HG02759 (cell line): ENCODE measurements at regions not wholly inside any gene's neighbourhood (a gene's known extent, or its start where the extent isn't known, plus 50 kb on each side); places are given as distances from the start of the nearest gene placed in this dataset.
"Not testable (repeated sequence)": the region's sequence is repeated elsewhere in the genome, so short reads cannot be mapped to it uniquely, and the experiment has no call there.

ENCODE experiments used
- ATAC-seq: cut with Tn5 transposase; IDR thresholded peaks from one replicate; pipeline ENCODE4 v1.9.1; 2021; ENCODE audit warnings: mild to moderate bottlenecking, moderate library complexity; ENCODE audit not compliant: unreplicated experiment

DNA sequence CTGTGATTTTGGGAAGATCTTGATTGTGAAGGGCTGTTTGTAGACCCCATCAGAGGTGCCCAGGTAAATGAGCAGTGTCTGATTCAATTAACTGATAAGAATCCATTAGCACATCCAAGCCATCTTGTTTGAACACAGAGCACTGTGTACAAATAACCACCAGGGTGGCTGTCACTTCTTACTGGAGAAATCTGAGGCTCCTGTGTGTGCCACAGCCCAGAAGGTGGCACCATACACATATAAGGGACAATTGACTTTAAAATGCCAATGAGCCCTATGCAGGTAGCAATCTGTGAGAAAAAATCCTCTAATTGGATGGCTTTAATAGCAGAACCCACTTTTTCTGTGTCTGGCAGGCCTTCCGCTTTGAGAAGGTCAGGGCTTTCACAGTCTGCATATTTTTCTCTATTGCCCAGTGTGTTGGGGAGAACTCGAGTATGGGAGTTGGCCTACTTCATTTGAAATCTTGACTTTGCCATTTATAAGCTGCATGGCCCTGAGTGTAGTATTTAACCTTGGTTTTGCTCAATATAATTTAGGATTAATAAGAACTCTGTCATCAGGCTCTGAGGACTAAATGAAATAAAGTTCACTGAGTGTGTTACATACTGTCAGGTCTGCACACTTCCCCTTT, 517.4 kb downstream of the CCSER2 start:
- ATAC-seq: no peak

DNA sequence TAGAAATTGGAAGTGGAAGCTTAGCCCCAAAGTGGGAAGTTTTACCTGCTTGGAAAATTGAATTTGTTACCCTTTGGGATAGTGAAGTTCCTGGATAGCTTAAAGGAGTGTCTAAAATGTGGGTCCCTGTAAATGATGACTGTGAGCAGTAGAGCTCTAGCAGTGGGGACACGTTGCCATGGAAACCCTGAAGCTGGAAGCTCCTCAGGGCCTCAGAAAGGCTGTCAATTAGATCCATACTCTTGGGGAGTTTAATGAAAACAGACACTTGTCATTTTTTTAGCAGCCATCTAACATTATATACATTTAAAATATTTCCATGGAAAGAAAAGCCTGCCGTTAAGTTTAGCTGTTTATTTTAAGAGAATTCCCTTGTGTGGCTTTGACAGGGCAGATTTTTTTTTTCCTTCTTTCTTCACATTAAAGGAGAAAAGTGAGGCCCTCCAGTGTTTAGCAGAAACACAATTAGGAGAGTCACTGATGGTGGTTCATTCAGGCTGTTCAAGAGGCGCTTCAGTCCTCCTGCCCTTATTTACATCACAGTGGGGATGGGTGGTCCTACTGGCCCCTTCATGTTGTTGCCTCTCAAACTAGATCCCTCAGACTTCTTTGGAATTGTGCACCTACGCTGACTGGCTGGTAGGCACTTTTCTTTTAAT, 518.4 kb downstream of the CCSER2 start:
- no peak for ATAC-seq

DNA sequence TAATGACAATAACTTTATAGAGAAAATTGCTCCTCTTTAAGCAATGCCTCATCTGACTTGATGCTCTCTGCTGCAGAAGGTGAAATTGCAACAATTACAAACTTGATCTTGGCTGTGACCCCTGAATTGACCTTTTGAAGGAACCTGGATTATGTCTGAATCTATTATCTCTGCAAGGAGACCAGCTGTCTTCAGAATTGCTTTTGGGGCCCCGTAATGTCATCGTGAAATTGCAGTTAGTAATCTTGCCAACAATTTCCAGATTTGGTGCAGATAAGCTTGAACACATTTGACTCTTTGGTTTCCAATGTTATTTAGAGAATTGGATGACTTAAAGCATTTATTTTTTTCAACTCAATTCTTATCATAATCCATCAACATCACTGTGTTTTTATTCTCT, 520.6 kb downstream of the CCSER2 start:
- ATAC-seq: no peak

DNA sequence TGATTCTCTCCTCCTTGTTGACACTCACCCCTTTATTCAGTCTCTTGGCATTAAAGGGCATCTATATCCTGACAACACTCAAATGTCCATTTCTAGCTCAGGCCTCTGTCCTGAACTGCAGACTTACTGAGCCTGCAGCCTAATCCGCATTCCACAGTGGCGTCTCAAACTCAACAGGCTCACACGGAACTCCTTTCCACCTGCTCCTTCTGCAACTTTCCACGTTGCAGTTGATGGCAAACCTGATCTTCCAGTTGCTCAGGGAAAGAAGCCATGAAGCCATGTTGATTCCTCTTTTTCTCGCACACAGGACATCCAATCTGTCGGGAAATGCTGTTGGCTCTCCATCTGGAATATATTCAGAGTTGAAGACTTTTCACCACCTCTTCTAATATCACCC, 522.4 kb downstream of the CCSER2 start:
- no peak for ATAC-seq

DNA sequence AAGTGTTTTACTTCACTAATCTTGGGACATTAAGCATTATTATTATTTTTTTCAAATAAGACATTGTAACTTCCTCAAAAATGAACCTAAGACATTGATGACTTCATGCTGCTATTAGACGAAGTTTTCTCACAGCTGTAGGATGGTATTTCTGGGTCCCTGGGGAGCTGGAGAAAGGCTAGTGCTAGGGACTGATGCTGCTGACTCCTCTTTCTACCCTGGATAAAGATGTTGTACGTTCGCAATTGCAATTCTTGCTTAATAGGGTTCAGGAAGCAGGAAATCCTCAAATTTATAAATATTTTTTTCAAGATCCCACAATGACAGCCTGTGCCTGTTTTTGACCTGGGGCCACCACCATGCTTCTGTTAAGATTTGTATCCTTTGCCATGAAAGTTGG, 526.0 kb downstream of the CCSER2 start:
- ATAC-seq: no peak

DNA sequence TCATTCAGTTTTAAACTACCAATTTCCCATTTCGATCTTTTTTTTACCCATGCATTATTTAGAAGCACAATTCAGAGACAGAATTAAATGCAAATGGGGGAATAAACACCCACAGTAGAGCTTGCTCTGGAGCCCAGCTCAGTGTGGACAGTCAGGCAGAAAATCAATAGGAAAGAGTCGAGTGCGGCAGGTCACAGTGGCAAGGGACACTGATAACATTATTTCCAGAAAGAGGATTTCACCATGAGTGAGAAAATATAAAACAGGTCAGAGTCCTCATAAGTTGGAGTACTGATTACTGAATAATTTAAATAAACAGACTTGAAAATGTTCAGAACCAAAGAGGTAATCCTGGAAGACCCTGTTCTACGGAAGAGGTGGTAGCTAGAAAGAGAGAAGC, 532.5 kb downstream of the CCSER2 start:
- ATAC-seq: no peak

DNA sequence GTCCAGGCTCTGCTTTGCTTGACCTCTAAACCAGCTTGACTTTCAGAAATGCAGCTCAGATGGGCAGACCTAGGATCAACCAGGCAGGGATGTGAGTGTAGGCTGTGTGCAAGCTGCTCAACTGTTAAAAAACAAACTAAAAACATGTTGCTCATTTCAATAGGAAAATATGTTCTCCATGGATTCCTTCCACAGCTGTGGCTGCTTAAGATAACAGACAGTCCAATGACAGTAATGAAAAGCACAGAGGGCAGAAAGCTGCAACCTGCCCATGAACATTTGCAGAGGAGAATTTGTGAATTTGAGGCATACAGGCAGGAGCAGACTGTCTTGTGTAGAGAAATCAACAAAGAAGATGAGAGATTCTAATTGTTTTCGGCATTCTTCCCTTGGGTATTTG, 534.2 kb downstream of the CCSER2 start:
- no peak for ATAC-seq

DNA sequence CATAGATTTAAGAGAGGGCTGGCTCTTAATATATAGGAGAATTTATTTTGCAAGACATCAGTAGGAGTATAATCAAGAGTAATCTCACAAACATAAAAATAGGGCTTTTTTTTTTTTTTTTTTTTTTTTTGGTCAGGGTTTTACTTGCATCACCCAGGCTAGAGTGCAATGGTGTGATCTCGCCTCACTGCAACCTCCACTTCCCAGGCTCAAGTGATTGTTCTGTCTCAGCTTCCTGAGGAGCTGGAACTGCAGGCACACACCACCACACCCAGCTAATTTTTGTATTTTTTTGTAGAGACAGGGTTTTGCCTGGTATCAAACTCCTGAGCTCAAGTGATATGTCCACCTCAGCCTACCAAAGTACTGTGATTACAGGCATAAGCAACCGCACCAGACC, 535.3 kb downstream of the CCSER2 start:
- no peak for ATAC-seq

DNA sequence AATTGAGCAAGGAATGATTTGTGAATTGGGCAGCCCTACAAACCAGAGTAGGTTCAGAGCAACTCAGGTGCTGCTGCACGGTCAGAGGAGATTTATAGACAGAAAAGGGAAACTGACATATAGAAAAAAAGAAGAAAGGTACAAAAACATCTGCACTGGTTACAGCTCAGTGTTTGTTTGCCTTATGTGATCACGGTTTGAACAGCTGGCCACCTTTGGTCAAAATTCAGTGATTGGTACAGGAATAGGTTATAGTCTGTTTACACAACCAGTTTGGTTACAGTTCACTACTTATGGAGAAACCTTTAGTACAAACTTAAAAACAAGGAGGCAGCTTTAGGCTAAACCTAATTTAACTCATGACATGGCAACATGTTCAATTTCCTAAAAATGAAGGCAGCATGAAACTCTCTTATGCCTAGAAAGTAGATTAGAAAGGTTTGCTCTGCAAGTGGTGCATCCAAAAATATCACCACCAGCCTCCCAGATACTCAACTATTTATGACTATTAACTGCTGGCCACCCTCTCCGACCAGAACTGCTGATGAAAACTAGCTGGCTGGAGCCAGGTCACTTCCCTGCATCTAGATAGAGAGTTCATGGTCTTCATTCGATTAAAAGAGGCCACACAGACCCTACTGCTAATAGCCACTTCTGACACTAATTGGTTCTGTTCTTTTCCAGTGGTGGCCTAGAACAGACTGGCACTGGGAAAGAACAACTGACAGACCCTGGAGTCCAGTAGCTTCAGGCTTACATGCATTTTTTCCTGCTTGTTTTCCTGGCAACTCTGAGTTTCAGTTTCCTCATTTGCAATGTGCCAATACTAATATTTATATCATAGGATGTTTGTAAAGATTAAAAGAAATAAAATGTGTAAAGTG, 548.0 kb downstream of the CCSER2 start:
- no peak for ATAC-seq

DNA sequence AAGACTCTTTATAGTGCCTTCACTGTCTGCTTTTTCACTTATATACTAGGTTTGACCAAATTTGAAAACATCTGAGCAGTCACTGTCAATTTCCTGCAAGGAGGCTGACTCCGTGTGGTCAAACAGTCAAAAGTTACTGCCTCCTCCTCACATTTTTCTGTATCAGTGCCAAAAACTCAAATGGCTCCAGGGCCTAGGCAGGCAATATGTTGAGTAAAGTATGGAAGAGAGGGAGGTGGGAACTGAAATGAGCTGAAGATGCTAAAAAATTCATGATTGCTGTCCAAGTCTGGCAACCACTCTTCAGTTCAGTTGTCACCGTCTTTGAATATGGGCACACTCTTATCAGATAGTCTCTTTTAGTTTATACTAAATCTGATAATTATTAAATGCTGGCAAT, 551.6 kb downstream of the CCSER2 start:
- ATAC-seq: no peak

DNA sequence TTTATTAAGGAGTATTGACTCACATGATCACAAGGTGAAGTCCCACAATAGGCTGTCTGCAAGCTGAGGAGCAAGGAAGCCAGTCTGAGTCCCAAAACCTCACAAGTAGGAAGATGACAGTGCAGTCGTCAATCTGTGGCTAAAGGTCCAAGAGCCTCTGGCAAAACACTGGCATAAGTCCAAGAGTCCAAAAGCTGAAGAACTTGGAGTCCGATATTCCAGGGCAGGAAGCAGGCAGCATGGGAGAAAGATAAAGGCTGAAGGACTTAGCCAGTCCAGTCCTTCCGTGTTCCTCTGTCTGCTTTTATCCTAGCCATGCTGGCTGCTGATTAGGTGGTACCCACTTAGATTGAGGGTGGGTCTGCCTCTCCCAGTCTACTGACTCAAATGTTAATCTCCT, 553.3 kb downstream of the CCSER2 start:
- not testable (repeated sequence) for ATAC-seq

DNA sequence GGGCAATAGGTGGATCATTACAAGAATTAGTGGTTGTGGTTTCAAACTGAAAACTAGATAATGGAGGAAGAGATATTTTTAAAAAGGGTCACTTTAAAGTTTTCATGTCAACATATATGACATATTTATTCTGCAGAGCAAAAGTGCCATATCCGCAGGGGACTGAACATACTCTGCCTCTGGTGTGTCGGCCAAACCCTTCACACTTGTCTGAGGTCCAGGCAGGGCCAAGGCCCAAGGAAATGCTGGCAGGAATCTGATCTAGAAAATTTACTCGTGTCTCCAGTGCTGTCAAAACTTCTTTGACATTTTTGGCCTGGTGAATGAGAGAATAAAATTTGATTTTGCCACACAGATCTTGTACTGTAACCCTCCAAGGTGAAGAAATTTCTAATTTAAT, 562.3 kb downstream of the CCSER2 start:
- ATAC-seq: no peak

DNA sequence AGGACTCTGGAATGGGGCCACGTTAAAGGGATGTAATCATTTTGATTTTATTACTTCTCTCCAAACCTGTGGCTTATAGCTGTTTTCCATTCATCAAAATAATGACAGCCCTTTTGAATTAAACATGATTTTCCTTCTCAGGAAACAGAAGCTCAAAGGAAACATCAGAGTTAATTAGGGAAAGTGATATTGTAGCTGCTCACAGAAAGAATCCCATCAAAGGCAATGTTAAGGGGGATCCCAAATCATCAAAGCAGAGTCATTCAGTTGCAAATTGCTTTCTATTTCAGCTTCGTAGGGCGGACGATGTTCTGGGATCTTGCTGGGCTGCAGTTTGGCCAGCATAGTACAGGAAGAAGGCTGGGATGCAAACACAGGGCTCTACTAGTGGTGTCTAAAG, 563.2 kb downstream of the CCSER2 start:
- ATAC-seq: no peak

DNA sequence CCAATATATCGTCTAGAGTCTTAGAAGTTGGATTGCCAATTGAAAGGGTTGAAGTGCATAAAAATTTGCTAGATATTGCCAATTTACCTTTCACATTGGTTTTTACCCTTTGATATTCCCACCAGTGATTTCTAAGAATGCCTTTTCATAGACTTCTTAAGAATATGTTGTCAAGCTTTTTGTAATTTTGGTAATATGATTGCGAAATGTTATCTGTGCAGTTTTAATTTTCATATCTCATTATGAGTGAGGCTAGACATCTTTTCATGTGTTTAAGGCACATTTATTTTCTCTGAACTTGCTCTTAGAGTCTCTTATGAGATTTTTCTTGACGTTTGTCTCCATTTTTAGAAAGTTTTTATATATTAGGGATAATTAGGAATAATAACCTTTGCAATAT, 567.2 kb downstream of the CCSER2 start:
- no peak for ATAC-seq

DNA sequence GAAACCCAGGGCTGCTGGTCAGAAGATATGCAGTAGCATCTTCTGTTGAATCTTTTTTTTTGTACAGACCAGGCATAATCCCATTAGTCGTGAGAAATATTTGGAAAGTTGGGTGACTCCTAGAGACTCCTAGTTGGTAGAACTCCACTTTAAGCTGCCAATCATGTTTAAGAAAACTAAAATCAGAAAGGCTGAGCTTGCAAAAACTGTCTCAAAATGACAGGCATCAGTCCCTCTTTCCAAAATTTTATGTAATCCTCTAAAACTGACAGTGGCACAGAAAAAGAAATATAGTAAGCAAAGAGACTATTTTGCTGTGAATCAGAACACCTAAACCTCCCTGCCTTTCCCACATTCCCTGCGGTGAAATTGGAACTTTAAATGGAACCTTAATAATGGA, 568.5 kb downstream of the CCSER2 start:
- no peak for ATAC-seq

DNA sequence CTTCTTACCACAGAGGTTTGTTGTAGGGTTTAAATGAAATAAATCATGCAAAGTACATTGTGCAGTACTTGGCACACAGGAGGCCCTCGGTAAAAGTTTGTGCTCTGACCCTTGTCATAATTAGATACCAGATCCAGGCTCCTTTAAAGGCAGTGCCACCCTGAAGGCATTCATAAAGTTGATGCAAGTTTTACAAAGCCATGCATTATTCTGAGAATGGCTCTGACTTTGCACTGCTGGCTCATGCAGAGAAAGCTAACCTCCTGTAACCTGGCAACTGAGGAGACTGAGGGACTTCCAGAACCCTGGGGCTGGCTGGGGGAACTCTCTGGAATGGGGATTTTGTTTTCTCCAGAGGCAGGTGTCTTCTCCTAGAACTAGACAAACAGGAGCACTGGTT, 570.9 kb downstream of the CCSER2 start:
- no peak for ATAC-seq

DNA sequence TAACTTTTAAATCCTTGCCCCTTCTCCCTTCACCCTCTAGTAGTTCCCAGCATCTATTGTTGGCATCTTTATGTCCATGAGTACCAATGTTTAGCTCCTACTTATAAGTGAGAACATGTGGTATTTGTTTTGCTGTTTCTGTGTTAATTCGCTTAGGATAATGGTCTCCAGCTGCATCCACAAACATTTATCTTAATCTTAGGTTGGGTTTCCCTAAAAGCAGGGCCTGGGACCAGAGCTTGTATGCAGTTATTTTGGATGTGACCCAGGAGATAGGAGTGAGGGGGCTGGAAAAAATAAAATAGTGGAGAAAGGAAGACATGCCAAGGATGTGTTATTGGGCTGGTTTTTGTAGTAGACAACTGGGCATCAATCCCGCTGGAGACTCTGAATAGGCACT, 571.8 kb downstream of the CCSER2 start:
- no peak for ATAC-seq

DNA sequence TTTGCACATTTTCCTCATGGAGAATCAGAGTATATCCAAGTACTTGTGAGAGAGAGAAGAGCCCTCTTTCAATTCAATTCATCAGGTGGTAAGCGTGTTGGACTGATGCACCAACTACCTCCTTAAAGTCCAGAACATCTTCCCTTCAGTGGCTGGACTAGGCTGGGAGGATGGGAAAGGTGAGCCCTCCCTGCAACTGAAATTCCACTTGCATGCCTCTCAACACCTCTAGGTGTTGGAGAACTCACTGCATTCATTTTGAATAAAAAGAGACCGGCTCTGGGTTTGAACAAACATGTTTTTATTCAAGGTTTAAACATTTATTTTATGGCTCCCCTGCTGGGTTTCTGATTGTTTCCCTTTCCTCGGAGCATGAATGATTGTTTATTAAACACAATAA, 573.5 kb downstream of the CCSER2 start:
- ATAC-seq: no peak

DNA sequence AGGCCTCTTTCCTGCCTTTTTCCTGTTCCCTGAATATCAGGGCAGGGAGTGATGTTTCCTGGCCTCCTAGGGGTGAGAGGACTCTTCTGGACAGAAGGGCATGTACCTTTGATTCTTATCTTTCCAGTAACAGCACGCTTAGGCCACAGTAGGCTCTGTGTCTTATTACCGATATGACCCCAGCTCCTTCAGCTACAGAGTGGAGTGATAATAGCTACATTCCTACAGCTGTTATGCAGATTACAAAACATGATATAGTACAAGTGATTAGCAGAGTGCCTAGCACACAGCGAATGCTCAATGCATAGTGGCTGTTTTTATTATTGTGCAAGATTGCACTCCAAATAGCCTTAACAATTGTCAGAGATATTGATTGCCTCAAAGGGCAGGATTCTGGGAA, 574.2 kb downstream of the CCSER2 start:
- no peak for ATAC-seq

DNA sequence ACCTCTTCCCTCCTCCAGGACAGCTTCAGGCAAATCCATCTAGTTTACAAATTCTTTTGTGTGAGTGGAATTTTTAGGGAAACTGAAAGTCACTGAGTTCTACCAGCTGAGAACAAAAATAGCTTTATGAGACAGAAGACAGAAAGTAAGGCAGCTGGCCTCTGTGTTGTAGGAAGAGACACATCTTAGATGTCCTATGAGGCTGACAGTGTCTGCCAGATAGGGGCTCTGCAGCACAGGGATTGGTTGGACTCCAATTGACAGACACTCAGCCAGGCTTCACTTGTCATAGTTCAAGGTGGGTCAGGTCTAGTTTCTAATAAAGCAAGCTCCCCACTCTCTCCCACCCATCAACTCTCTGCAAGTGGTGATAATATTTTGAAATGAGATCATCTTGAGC, 574.9 kb downstream of the CCSER2 start:
- ATAC-seq: no peak

DNA sequence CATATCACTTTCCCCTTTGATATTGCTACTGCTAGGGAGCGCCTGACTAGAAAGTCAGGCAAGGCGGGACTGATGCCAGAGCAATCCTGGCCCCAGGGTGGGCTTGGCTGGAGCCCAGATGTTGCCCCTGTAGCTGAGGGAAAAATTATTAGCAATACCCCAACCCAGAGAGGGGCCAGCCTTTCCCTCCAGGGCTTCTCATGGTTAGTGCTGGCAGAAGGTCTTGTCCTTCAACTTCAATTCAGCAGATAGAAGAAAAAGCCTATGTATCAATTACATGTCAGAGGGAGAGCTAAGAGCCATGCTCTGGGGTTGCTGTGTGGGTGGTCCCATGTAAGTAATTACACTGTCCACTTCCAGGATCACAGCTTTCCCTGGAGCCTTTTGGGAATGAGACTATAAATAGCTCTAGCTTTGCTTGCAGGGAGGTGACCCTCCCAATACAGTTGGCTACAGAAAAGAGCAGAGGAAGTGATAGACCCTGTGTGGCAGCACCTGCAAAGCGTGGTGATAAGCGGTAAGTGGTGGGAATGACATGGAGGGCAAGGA, 579.1 kb downstream of the CCSER2 start:
- ATAC-seq: no peak

DNA sequence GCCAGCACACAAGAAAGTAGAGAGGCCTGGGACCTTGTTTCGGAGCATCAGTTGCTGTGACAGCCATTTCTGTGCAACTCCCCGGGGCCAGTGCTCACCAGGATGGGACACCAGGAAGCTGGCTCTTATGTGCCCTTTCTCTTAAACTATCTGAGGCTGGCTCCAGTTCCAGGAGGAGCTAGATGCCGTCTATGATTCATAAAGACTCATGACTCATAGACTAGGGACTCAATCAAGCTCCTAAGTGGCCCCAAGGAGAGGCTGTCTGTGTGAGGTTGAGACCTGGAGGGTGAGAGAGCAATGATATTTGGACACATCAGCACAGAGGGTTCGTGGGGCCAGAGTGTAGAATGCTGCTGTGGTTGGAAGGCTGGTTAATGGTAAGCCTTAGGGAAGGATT, 580.1 kb downstream of the CCSER2 start:
- no peak for ATAC-seq
